GM18870 (cell line): ENCODE measurements at regions not wholly inside any gene's neighbourhood (a gene's known extent, or its start where the extent isn't known, plus 50 kb on each side); places are given as distances from the start of the nearest gene placed in this dataset.

Source experiments
- ATAC-seq: cut with Tn5 transposase; IDR thresholded peaks from one replicate; pipeline ENCODE4 v1.9.1; 2021; ENCODE audit warnings: moderate library complexity; ENCODE audit not compliant: unreplicated experiment

GRCh38 chr9:31065691-31066090 is 1318.8 kb upstream of the ACO1 start:
- ATAC-seq: no peak

- no peak for ATAC-seq
Observed at GRCh38 chr9:31067418-31067817, 1317.0 kb upstream of the ACO1 start.

GRCh38 chr9:31071606-31072286 is 1312.7 kb upstream of the ACO1 start:
- no peak for ATAC-seq

- ATAC-seq: peak; percentile 67
Observed at GRCh38 chr9:31078175-31078574, 1306.3 kb upstream of the ACO1 start.

- ATAC-seq: no peak
Observed at GRCh38 chr9:31084350-31084749, 1300.1 kb upstream of the ACO1 start.

- ATAC-seq: no peak
Observed at GRCh38 chr9:31089549-31090221, 1294.8 kb upstream of the ACO1 start.

GRCh38 chr9:31100311-31100710 is 1284.1 kb upstream of the ACO1 start:
- ATAC-seq: no peak

GRCh38 chr9:31103836-31104235 is 1280.6 kb upstream of the ACO1 start:
- no peak for ATAC-seq

GRCh38 chr9:31104249-31104648 is 1280.2 kb upstream of the ACO1 start:
- no peak for ATAC-seq

- ATAC-seq: no peak
Observed at GRCh38 chr9:31112491-31112890, 1272.0 kb upstream of the ACO1 start.

GRCh38 chr9:31114346-31114745 is 1270.1 kb upstream of the ACO1 start:
- ATAC-seq: no peak

GRCh38 chr9:31119890-31120454 is 1264.5 kb upstream of the ACO1 start:
- ATAC-seq: peak; percentile 65

GRCh38 chr9:31124389-31124788 is 1260.1 kb upstream of the ACO1 start:
- no peak for ATAC-seq

- ATAC-seq: no peak
Observed at GRCh38 chr9:31135567-31135966, 1248.9 kb upstream of the ACO1 start.

- ATAC-seq: no peak
Observed at GRCh38 chr9:31136524-31136923, 1247.9 kb upstream of the ACO1 start.

- ATAC-seq: no peak
Observed at GRCh38 chr9:31137176-31138160, 1247.0 kb upstream of the ACO1 start.

- ATAC-seq: no peak
Observed at GRCh38 chr9:31140316-31140715, 1244.1 kb upstream of the ACO1 start.

GRCh38 chr9:31142456-31142855 is 1242.0 kb upstream of the ACO1 start:
- no peak for ATAC-seq

GRCh38 chr9:31144614-31145013 is 1239.8 kb upstream of the ACO1 start:
- no peak for ATAC-seq

- ATAC-seq: no peak
Observed at GRCh38 chr9:31146485-31147166, 1237.8 kb upstream of the ACO1 start.
